ENCODE measurements at regions not wholly inside any gene's neighbourhood (a gene's known extent, or its start where the extent isn't known, plus 50 kb on each side); places are given as distances from the start of the nearest gene placed in this dataset.

- intact Hi-C loops (cut with DNase I; ENCODE audit: low total_unique reads) = no loop called here
- peaks cover 0 to 6% (median 0%) of the 10 kb centered on the region in 3 donors for H3K9me3 ChIP-seq
- H3K36me3 ChIP-seq = no peaks in the 10 kb centered on the region
- DNase-seq = no peak
- H3K27me3 ChIP-seq = no peaks in the 10 kb centered on the region
- H3K4me3 ChIP-seq = no peak overlapping the region
- no peak overlapping the region for H3K27ac ChIP-seq
- TF ChIP-seq CTCF (IDR thresholded peaks at IDR 0.05) = no peak
- H3K4me1 ChIP-seq = no peaks in the 10 kb centered on the region
Measured at GRCh38 chr2:100653449-100654035, 90.7 kb downstream of the PDCL3 start.

GRCh38 chr2:100654611-100655010 is 91.8 kb downstream of the PDCL3 start:
- H3K27me3 ChIP-seq = no peaks in the 10 kb centered on the region
- TF ChIP-seq CTCF (IDR thresholded peaks at IDR 0.05) = no peak
- DNase-seq = no peak
- no peak overlapping the region for H3K4me3 ChIP-seq
- H3K36me3 ChIP-seq = no peaks in the 10 kb centered on the region
- intact Hi-C loops (cut with DNase I; ENCODE audit: low total_unique reads) = no loop called here
- H3K27ac ChIP-seq = no peak overlapping the region
- no peaks in the 10 kb centered on the region for H3K9me3 ChIP-seq
- H3K4me1 ChIP-seq = no peaks in the 10 kb centered on the region

GRCh38 chr2:100655446-100655845 is 92.7 kb downstream of the PDCL3 start:
- intact Hi-C loops (cut with DNase I; ENCODE audit: low total_unique reads) = no loop called here
- Histone ChIP-seq H3K9me3 (no peaks in the 10 kb centered on the region), H3K27me3 (no peaks in the 10 kb centered on the region), H3K4me3 (no peak overlapping the region), H3K27ac (no peak overlapping the region), H3K36me3 (no peaks in the 10 kb centered on the region), H3K4me1 (no peaks in the 10 kb centered on the region)
- no peak for DNase-seq
- TF ChIP-seq CTCF (IDR thresholded peaks at IDR 0.05) = no peak

- Histone ChIP-seq H3K9me3 (no peaks in the 10 kb centered on the region), H3K27me3 (no peaks in the 10 kb centered on the region), H3K4me1 (no peaks in the 10 kb centered on the region), H3K36me3 (no peaks in the 10 kb centered on the region), H3K27ac (no peak overlapping the region), H3K4me3 (no peak overlapping the region)
- TF ChIP-seq CTCF (IDR thresholded peaks at IDR 0.05) = no peak
- intact Hi-C loops (cut with DNase I; ENCODE audit: low total_unique reads) = no loop called here
- DNase-seq = no peak
Measured at GRCh38 chr2:100655936-100656534, 93.2 kb downstream of the PDCL3 start.

- Histone ChIP-seq H3K9me3 (no peaks in the 10 kb centered on the region), H3K36me3 (no peaks in the 10 kb centered on the region), H3K4me1 (no peaks in the 10 kb centered on the region), H3K27me3 (no peaks in the 10 kb centered on the region), H3K4me3 (no peak overlapping the region), H3K27ac (no peak overlapping the region)
- no peak for DNase-seq
- intact Hi-C loops (cut with DNase I; ENCODE audit: low total_unique reads) = no loop called here
- TF ChIP-seq CTCF (IDR thresholded peaks at IDR 0.05) = no peak
Measured at GRCh38 chr2:100658017-100658416, 95.2 kb downstream of the PDCL3 start.

Data from tibial artery (tissue), 4 donors.